Motor neuron (in vitro differentiated cells): ENCODE measurements at regions not wholly inside any gene's neighbourhood (a gene's known extent, or its start where the extent isn't known, plus 50 kb on each side); places are given as distances from the start of the nearest gene placed in this dataset.
"Not testable (repeated sequence)": the region's sequence is repeated elsewhere in the genome, so short reads cannot be mapped to it uniquely, and the experiment has no call there.

ENCODE experiments used
- ATAC-seq, 8 experiments: fragments of 200-7000 bp; cut with Tn5 transposase; replicated peaks in 6 of 8; 2 replicates each; pipeline ENCODE4 v1.8.0; 2021; ENCODE audit warnings: mild to moderate bottlenecking in 8 of 8, moderate library complexity in 8 of 8
- H3K27ac ChIP-seq, 2 donors: fragments of 250-450 bp; sonication (Bioruptor Pico); 2 replicates each; pipeline ENCODE4 v1.9.0; 2021; ENCODE audit warnings: antibody characterized with exemption in 2 of 2, mild to moderate bottlenecking in 2 of 2, moderate library complexity in 1 of 2
- H3K4me1 ChIP-seq, 2 donors: fragments of 250-450 bp; sonication (Bioruptor Pico); replicated peaks in 1 of 2; 2 replicates each; pipeline ENCODE4 v1.6.1; 2021; ENCODE audit warnings: antibody characterized with exemption in 2 of 2, mild to moderate bottlenecking in 2 of 2, moderate library complexity in 1 of 2
- H3K4me3 ChIP-seq, 5 donors: fragments of 250-450 bp; sonication (Bioruptor Pico); 2 replicates each; pipeline ENCODE4 v1.9.0; 2021; ENCODE audit warnings: antibody characterized with exemption in 5 of 5, mild to moderate bottlenecking in 5 of 5, moderate library complexity in 4 of 5
- WGBS, 10 experiments: fragments of 450-650 bp; shearing (Covaris generic); methylation state at CpG; one replicate each; pipeline ENCODE4 v1.0.0; 2022; 5-methylcytosine and 5-hydroxymethylcytosine counted together
- in situ Hi-C, 9 experiments: fragments of 400-800 bp; cut with MboI; loops; one replicate each; pipeline ENCODE4 v1.15.0; 2021; ENCODE audit warnings: low sequenced_read_pairs in 9 of 9, low pct_unique_long_range_greater_than_20kb in 2 of 9; ENCODE audit not compliant: unreplicated experiment in 9 of 9

DNA sequence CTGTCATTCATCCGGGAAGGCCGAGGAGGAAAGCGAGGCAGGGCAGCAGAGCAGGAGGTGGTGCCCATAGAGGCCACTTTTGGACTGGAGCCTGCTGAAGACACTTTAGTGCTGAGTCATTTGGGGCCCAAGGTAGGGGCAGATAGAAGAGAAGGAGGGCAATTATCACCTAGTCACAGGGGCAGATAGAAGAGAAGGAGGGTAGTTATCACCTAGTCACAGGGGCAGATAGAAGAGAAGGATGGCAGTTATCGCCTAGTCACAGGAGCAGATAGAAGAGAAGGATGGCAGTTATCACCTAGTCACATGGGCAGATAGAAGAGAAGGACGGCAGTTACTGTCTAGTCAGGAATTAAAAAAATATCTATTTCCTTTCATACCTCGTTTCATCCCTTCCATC lies 1372.6 kb downstream of the FOXD4L5 start:
- H3K4me1 ChIP-seq, ATAC-seq, in situ Hi-C loops, H3K4me3 ChIP-seq, H3K27ac ChIP-seq: not testable (repeated sequence)
- WGBS, 10 experiments: 0 to 53% (median 17%) methylated on average over 1 to 3 of the region's 6 CpGs; no CpG with 5 or more reads in 5 of the 10 experiments

DNA sequence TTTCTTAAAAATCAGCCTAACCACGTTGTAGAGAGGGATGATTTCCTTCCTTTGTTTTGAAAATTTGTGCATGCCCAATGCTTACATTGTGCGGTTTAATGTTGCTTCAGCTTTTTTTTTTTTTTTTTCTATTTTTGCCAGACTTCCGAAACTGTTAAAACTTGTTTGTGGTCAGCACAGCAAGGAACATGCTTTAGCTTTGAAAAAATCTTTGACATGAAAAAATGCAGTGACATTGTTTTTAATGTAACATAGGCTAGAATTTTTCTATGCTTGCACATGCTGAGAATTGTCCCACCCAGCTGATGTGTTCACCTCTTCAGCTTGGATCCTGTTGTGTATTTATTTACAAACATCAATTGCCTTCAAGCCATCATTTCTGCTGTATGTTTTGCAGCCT lies 1375.9 kb downstream of the FOXD4L5 start:
- ATAC-seq, H3K4me1 ChIP-seq, in situ Hi-C loops, H3K27ac ChIP-seq, H3K4me3 ChIP-seq: not testable (repeated sequence)
- 0 to 100% (median 18%) methylated on average over 1 to 3 of the region's 3 CpGs; no CpG with 5 or more reads in 2 of the 10 experiments for WGBS, 10 experiments

- in situ Hi-C loops, H3K27ac ChIP-seq, H3K4me1 ChIP-seq, ATAC-seq, H3K4me3 ChIP-seq: not testable (repeated sequence)
- WGBS, 10 experiments: 55 to 100% methylated on average over 3 to 4 of the region's 16 CpGs; no CpG with 5 or more reads in 8 of the 10 experiments
These were observed 1385.3 kb downstream of the FOXD4L5 start for GRCh38 chr9:63899637-63900190.

GRCh38 chr9:63881386-63881785 lies 1403.6 kb downstream of the FOXD4L5 start:
- ATAC-seq, H3K4me3 ChIP-seq, H3K27ac ChIP-seq, H3K4me1 ChIP-seq, in situ Hi-C loops: not testable (repeated sequence)
- WGBS, 10 experiments: 17 to 40% (median 40%) methylated on average over 1 of the region's 5 CpGs; no CpG with 5 or more reads in 7 of the 10 experiments

DNA sequence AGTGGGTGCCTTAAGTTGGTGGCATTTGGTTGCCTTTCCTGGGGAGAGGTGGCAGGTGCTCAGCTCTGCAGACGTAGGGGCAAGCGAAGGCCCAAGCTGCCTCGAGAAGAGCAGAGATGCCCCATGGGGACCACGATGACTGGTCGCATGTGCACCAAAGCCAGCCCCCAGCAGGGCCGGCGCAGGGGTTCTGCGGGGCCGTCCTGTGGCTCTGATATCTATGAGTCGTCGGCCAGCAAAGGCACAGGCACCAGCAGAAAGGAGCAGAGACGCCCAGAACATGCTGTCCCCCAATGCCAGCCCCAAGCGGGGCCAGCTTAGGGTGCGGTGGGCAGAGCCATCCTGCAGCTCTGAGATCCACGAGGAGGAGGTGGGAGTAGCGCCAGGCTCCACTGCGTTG lies 1408.6 kb downstream of the FOXD4L5 start:
- H3K4me1 ChIP-seq, ATAC-seq, in situ Hi-C loops, H3K27ac ChIP-seq, H3K4me3 ChIP-seq: not testable (repeated sequence)
- 40% methylated on average over 1 of the region's 17 CpGs; no CpG with 5 or more reads in 9 of the 10 experiments for WGBS, 10 experiments

DNA sequence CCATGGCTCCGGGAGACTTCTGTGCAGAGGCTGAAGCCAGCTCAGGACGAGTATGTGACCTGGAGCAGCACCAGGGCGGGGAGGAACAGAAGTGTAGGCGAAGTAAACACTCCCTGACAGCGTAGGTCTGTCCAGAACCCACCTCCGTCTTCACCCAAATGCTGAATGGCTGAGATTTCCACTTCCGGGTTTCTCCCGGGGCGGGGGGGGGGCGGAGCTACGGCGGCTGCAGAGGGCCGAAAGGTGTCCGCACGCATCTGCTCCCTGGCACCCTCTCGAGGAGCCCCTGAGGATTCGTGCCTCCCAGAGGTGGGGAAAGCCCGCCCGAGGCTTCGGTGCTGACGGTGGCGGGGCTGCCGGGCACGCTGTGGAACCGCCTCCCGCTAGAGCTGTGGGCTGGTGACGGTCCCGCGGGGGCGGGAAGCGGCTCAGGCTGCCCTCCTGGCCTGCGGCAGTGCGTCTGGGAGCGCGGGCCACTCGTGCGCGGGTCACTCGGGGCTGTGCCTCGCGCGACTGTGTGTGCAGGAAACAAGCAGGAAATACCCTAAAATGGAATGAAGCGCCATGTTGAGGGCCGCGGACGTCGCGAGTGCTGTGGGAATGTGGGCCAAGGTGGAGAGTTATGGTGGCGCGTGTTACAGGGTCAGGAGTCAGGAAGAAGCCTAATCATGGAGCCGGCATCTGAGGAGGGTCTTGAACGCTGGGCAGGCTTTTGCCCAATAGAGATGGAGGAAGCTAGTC lies 1425.4 kb downstream of the FOXD4L5 start:
- 20 to 100% (median 76%) methylated on average over 1 to 21 of the region's 52 CpGs; no CpG with 5 or more reads in 2 of the 10 experiments for WGBS, 10 experiments
- Histone ChIP-seq H3K27ac (no peak overlapping the region), H3K4me3 (peak overlapping the region in 1 of 5 donors; percentile 21), H3K4me1 (no peaks in the 10 kb centered on the region)
- in situ Hi-C loops: no loop called here
- no peak for ATAC-seq

DNA sequence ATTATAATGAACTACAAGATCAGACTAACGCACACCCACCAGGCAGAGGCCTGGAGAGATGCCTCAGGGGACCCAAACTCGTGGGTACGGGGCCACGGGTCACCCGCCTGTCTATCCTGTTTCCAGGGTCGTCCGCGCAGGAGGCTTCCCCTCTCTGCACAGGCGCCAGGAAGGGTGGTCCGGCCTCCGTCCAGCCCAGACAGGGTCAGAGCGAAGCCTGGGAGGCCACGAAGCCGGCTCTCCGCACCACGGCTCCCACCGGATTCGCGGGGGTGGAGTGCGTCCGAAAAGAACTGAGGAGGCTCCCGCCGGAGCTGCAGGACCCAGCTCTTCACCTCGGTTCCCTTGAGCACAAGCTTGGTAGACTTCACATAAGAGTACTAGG lies 1425.9 kb downstream of the FOXD4L5 start:
- ATAC-seq, H3K4me1 ChIP-seq, in situ Hi-C loops, H3K27ac ChIP-seq: not testable (repeated sequence)
- WGBS, 10 experiments: 72% methylated on average over 10 of the region's 24 CpGs; no CpG with 5 or more reads in 9 of the 10 experiments
- peak overlapping the region in 1 of 5 donors; percentile 21 for H3K4me3 ChIP-seq

GRCh38 chr9:63853140-63853751 lies 1431.8 kb downstream of the FOXD4L5 start:
- in situ Hi-C loops, ATAC-seq, H3K4me3 ChIP-seq, H3K27ac ChIP-seq, H3K4me1 ChIP-seq: not testable (repeated sequence)
- WGBS, 10 experiments: 20 to 100% (median 60%) methylated on average over 1 to 10 of the region's 15 CpGs; no CpG with 5 or more reads in 3 of the 10 experiments

DNA sequence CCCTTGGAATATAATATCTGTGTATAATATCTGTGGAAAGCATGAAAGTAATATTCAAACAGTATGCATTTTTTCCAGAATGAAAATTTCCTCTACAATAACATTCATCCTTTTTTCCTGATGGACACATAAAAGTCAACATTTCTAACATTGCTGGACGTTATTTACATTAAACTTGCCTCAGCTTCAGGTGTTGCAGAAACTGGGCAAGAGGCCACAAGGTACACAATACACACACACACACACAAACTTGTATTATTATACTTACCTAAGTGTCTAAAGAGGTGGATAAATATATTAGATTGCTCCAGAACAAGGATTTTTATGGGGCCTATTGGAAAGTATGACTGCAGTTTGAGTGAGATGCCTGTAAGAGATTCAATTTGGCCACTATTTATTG lies 1460.2 kb downstream of the FOXD4L5 start:
- H3K27ac ChIP-seq, in situ Hi-C loops, ATAC-seq: not testable (repeated sequence)

GRCh38 chr9:63823375-63824201 lies 1461.4 kb downstream of the FOXD4L5 start:
- ATAC-seq: peak in 6 of 8 experiments; percentile 18 to 48 (median 30)
- H3K27ac ChIP-seq, H3K4me1 ChIP-seq, H3K4me3 ChIP-seq, in situ Hi-C loops: not testable (repeated sequence)
- WGBS, 10 experiments: 16 to 46% (median 25%) methylated on average over 5 to 8 of the region's 8 CpGs

More for the DNA sequence above, 1460.2 kb downstream of the FOXD4L5 start:
- 0 to 33% (median 0%) methylated on average over 1 of the region's 1 CpG for WGBS, 10 experiments
- not testable (repeated sequence) for H3K4me3 ChIP-seq, H3K4me1 ChIP-seq

- in situ Hi-C loops, H3K4me1 ChIP-seq, ATAC-seq, H3K27ac ChIP-seq, H3K4me3 ChIP-seq: not testable (repeated sequence)
- WGBS, 10 experiments: 0 to 40% (median 33%) methylated on average over 1 to 3 of the region's 6 CpGs; no CpG with 5 or more reads in 3 of the 10 experiments
These were observed 1462.2 kb downstream of the FOXD4L5 start for GRCh38 chr9:63822615-63823374.

DNA sequence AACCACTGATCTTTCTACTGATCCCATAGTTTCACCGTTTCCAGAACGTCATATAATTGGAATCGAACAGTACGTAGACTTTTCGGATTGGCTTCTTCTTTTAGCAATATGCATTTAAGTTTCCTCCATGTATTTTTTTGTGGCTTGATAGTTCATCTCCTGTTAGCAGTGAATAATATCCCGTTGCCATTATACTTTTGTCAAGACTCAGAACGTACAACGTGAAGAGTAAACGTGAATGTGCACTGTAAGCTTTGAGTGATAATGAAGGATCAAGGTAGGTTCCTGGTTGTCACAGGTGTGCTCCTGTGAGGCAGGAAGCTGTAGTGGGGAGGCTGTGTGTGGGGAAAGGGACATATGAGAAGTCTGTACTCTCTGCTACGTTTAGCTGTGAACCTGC lies 1463.7 kb downstream of the FOXD4L5 start:
- in situ Hi-C loops, H3K4me3 ChIP-seq, ATAC-seq, H3K4me1 ChIP-seq, H3K27ac ChIP-seq: not testable (repeated sequence)
- 21 to 70% (median 44%) methylated on average over 9 to 10 of the region's 10 CpGs for WGBS, 10 experiments
